Stimulated activated CD4-positive, alpha-beta T cell treated with anti-CD3 and anti-CD28 coated beads, Interleukin-2, amount 100 ng/mL, for 24 hours (primary cell): ENCODE measurements at regions not wholly inside any gene's neighbourhood (a gene's known extent, or its start where the extent isn't known, plus 50 kb on each side); places are given as distances from the start of the nearest gene placed in this dataset.

ENCODE experiments used
- DNase-seq, 2 donors: peaks; one replicate each; pipeline ENCODE4 v3.0.0-alpha.2; 2020

DNA sequence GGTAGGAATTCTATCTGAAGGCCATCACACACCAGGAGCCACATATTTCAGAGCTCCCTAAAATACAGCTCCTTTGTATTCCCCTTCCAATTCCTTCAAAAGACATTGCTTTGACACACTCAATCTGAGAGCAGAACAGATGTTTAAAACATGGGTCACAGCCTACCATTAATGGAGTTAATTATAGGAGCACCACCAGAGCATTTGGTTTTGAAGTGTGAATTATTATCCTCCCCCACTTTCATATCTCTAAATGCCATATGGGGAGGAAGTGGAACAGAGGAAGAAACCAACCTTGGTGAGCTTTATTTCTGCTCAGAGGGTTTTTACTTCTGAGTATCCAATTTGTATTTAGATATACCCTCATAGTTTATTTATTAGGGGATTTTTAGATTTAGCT lies 50.7 kb upstream of the TNFRSF21 start:
- no peak for DNase-seq

DNA sequence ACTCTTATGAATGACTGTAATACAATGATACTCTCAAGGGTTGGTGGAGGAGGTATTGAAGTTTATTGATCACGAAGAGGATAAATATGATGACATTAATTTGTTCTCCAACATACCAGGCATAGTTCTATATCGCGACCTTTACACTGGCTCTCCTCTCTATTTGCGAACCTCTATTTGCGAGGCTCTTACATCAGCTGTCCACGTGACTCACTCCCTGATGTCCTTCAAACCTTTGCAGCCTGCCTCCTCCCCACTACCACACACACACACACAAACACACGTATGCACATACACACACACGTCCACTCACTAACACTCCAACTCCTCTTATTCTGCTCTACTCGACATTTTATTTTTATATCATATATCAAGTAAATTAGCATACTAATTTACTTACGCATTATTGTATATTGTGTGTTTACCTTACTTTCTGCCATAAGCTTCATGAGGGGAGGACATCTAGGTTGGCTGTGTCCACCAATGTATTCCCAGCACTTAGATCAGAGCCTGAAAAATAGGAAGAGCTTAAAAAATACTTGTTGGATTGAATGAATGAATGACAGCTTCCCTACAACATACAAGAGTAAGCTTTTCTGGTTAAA lies 53.3 kb upstream of the TNFRSF21 start:
- no peak for DNase-seq

- DNase-seq = no peak
Measured at GRCh38 chr6:47363736-47364135, 54.0 kb upstream of the TNFRSF21 start.

DNA sequence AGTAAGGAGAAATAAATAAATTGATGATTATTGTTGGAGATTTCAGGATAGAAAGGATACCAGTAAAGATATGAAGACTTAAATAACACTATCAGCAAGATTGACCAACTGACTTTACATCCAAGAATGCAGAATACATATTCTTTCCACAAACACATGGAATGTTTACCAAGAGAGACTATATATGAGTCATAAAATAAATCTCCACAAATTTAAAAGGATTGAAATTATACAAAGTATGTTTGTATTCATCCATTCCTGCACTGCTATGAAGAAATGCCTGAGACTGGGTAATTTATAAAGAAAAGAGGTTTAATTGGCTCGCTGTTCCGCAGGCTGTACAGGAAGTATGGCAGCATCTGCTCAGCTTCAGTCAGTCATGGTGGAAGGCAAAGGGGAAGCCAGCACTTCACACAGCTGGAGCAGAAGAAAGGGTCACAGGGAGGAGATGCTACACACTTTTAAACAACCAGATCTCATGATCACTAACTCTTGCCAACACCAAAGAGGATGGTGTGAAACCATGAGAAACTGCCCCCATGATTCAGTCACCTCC lies 56.7 kb upstream of the TNFRSF21 start:
- DNase-seq = no peak

DNA sequence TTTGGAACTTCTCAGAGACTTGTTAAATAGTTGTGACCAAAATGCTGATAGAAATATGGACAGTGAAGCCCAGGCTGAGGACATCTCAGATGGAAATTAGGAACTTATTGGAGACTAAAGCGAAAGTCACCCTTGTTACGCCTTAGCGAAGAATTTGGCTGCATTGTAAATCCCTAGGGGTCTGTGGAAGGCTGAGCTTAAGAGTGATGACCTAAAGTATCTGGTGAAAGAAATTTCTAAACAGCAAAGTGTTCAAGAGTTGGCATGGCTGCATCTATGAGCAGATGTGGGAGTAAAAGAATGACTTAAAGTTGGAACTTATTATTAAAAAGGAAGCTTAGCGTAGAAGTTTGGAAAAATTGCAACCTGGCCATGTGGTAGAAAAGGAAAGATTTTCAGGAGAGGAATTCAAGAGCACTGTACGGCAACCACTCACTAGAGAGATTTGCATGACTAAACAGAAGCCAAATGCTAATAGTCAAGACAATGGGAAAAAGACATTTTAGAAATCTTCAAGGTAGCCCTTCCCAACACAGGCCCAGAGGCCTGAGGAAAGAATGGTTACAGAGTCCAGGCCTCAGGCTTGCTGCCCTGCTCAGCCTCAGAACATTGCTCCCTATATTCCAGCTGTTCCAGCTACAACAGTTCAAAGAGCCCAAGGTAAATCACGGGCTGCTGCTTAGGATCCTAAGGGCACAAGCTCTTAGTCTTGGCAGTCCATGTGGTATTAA lies 61.6 kb upstream of the TNFRSF21 start:
- no peak for DNase-seq

DNA sequence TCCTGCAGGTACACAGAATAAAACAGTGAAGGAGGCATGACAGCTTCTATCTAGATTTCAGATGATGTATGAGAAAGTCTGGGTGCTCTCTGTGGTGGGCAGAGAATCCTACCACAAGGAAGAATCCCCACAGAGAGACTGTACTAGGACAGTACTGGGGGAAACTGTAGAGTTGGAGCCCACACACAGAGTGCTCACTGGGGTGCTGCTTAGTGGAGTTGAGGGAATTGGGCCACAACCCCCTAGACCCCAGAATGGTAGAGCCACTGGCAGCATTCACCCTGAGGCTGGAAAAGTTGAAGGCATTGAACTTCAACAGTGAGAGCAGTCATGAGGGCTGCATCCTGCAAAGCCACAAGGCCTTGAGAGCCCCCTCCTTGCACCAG lies 62.2 kb upstream of the TNFRSF21 start:
- DNase-seq = no peak

DNA sequence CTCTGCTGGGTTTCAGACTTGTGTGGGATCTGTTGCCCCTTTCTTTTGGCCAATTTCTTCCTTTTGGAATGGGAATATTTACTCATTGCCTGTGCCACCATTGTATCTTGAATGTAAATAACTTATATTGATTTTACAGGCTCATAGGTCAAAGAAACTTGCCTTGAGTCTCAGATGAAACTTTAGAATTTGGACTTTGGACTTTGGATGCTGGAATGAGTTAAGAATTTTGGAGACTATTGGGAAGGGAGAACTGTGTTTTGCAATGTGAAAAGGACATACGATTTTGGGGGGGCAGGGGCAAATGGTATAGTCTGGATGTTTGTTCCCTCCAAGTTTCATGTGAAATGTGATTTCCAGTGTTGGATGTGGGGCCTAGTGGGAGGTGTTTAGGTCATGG lies 62.6 kb upstream of the TNFRSF21 start:
- no peak for DNase-seq

GRCh38 chr6:47375426-47375825 lies 65.7 kb upstream of the TNFRSF21 start:
- no peak for DNase-seq

DNA sequence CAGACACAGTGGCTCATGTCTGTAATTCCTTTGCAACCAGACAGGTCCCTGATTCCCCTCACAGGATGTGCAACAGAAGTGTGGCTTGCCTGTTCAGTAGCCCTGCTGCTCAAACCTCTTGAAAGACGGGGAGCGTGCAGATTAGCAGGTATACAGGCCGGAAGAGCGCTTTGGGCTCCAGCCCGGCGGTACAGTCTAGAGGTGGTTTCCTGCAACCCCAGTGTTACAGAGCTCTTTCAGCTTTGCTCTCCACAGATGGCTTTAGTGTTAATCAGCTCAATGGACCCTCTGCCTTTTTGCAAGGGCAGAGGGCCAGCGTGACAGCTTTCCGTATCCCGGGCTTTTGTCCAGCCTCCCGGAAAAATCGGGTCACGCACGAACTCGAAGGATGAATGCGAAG lies 67.2 kb upstream of the TNFRSF21 start:
- no peak for DNase-seq

DNA sequence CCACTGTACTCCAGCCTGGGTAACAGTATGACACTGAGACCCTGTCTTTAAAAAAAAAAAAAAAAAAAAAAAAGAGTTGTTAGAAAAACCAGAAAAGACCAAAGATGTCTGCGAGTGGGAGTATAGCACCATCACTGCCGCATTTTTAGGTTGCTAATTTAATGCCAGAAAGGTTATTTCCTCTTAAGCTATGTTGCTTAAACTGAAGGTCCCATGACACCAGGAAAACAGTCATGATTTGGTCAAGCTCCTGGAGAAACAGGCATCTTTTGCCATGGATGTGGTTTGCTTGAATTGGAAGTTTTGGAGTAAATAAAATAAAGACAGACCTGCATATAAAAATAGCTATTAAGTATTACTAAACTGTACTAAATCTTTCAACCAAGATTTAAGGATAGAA lies 68.3 kb upstream of the TNFRSF21 start:
- no peak for DNase-seq

GRCh38 chr6:47379328-47379727 lies 69.6 kb upstream of the TNFRSF21 start:
- no peak for DNase-seq

DNA sequence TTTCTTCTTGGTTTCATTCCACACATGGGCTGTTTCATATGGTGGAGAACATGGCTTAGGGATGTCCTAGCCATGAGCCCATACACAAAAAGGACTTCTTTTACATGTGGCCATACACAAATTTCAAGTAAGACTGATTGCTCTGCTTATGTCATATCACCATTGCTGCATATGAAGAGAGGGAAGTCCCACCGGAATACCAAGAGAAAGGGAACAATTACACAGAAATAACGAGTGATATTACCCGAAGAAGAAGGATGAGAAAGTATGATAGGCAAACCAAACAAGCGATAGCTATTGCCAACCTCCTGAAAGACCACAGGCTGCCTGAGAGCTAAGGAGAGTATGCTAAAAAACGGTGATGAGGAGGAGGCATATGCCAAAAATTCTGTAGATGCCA lies 70.5 kb upstream of the TNFRSF21 start:
- DNase-seq = no peak

- DNase-seq = no peak
Measured at GRCh38 chr6:47381036-47381435, 71.3 kb upstream of the TNFRSF21 start.

- no peak for DNase-seq
Measured at GRCh38 chr6:47383360-47383759, 73.7 kb upstream of the TNFRSF21 start.

DNA sequence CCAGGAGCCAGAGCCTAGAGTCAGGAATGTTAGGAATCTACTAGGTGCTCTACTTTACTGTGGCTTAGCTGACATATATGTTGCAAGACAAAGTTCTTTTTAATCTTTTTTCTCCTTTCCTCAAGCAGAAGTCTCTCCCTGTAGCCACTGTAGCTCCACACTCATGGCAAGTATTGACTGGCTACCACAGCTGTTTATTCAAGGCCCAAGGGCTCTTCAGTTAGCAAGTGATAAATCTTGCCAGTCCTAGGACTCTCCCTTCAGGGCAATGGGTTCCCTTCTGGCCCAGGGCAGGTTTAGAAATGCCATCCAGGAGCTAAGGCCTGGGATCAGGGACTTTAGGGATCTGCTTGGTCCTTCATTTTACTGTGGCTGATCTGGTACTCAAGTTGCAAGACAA lies 82.0 kb upstream of the TNFRSF21 start:
- DNase-seq = no peak

DNA sequence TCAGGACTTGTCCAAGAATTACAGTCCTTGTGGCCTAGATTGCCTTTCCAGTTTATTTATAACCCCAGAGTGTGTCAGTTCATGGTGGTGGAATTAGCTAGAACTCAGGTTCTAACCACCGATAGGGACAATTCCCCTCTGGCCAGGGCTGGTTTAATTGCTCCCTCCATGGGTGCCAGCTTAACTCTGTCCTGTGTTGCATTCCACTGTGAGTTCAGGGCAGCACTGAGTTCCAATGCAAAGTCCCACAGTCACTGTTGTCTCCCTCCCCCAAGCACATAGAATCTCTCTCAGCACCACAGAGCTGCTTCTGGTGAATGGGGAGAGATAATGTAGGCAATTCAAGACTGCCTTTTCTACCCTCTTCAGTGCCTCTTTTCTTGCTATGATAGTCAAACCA lies 82.5 kb upstream of the TNFRSF21 start:
- DNase-seq = no peak

DNA sequence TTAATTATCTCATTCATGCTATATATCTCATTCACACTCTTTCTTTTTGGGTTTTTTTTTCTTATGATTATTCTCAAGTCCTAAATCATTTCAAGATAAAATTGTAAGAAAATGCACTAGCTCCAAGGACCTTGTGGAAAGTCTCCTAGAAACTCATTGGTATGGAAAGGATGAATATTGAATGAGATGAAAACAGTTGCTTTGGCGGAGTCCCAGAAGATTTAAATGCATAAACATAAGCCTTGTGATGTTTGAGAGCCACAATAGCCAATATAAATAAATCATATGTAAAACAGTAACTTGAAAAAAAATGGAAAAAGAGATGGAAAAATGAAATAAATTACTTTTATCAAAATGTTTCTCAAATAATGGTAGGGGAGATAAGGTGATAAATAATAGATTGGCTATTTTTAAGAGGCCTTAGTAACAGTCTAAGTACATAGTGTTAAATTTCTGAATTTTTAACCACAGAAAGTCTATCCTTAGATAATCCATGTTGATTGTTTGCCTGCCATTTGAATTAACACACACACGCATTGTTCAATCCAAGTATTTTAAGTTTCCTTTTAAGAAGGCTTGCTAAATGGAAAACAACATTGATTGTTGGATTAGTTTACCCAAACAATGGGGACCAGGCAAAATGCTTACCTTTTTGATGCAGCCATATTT lies 81.1 kb upstream of the CD2AP start:
- DNase-seq = no peak

DNA sequence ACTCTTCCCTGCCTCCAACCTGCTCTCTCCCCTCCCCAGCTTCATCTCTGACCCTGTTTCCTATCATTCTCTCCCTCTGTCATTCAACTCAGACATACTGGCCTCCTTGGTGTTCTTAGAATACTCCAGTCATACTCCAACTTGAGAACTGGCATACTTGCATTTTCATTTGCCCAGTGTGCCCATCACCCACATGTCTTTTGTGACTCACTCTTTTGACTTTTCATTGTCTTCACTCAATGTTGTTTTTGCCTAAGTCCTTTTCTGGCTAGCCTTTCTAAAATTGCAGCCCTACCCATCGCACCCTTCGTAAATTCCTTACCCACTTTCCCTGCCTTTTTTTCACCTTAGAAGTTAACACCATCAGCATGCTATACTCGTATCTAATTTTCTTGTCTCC lies 77.0 kb upstream of the CD2AP start:
- DNase-seq = no peak

DNA sequence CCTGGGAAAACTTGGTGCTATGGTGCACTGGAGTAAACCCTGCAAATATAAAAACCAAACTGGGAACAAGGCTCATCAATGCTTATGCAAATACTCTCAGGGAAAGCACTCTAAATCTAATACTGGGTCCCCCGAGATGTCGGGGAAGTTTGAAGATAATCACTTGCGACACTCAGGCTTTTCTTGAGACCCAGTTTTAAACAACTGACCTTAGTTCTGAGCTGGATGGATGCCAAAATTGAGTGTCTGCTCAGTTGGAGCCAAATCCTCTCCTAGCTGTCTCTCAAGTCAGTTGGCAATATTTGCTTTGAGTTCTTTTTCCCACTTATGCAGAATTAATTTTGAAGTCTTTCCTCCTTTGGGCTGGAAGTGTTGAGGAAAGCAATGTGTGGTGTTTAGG lies 75.5 kb upstream of the CD2AP start:
- no peak for DNase-seq

- no peak for DNase-seq
Measured at GRCh38 chr6:47403056-47403455, 74.5 kb upstream of the CD2AP start.

DNA sequence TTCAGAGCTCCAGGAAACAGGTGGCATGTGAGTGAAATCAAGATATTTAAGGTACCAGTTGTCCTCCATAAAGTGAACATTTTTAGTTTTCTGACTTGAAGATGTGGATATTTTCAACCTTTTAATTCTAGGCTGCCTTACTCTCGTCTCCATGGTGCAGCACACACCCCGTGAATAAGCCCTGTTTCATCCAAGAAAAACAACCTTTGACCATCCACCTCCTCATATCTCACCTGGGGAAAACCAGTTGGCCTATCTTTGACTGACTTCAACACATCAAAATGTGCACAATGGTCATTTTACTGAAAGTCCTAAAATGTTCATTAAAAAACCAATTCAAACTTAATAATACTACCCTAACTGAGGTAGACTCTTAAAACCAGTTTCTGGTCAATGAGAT lies 73.8 kb upstream of the CD2AP start:
- no peak for DNase-seq

GRCh38 chr6:47404435-47404834 lies 73.2 kb upstream of the CD2AP start:
- no peak for DNase-seq

DNA sequence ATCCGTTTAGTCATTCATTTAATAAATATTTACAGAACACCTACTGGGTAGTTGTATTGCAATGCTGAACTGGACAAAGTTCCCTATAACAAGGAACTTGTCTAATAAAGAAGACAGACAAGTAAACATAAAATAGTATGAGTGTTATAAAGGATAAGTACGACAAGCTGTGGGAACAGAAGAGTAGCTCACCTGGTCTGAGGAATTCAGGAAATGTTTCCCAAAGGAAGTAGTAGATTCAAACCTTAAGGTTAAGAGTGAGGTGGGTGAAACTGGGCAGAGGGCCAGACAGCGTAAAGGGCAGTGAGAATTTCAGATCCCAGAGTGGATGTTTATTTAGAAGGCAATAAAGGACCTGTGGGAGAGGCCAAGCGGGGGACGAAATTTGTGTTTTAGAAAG lies 72.3 kb upstream of the CD2AP start:
- DNase-seq = no peak
